ENCODE measurements at regions not wholly inside any gene's neighbourhood (a gene's known extent, or its start where the extent isn't known, plus 50 kb on each side); places are given as distances from the start of the nearest gene placed in this dataset.
"Not testable (repeated sequence)": the region's sequence is repeated elsewhere in the genome, so short reads cannot be mapped to it uniquely, and the experiment has no call there.

- Histone ChIP-seq H3K4me1 (ENCODE audit: control insufficient read depth, insufficient read depth, low read length) (no peaks in the 10 kb centered on the region), H3K4me3 (ENCODE audit: low read depth in 2 of 2, low read length in 2 of 2) (no peak overlapping the region), H3K9me3 (ENCODE audit: control insufficient read depth, insufficient read depth, low read depth, low read length) (no peaks in the 10 kb centered on the region), H3K27me3 (ENCODE audit: control insufficient read depth, insufficient read depth, low read length) (no peaks in the 10 kb centered on the region), H3K27ac (ENCODE audit: low read length) (no peak overlapping the region), H3K36me3 (ENCODE audit: control insufficient read depth, insufficient read depth, low read length) (no peaks in the 10 kb centered on the region)
- BruUV-seq (replicated peaks): no TSS peak
- POLR2A ChIA-PET: no interaction called here
- no peak for ATAC-seq
- in situ Hi-C loops (cut with HindIII; ENCODE audit: low pct_unique_long_range_greater_than_20kb, low sequenced_read_pairs): no loop called here
- CTCF ChIA-PET: interaction anchor here (0.6 kb wide), 1 partner anchor 333 kb away, joined by 6 read pairs; no protein-coding TSS in a partner anchor
- no peak for TF ChIP-seq POLR2AphosphoS5 (IDR thresholded peaks at IDR 0.05; ENCODE audit: low read depth, low read length)
- intact Hi-C loops (cut with micrococcal nuclease; ENCODE audit: unreplicated experiment): no loop called here
- no peak for DNase-seq (ENCODE audit: low read depth, low spot score)
Measured at GRCh38 chr3:153640689-153641665, 479.0 kb downstream of the RAP2B start.

- ATAC-seq; intact Hi-C loops (cut with micrococcal nuclease; ENCODE audit: unreplicated experiment); DNase-seq (ENCODE audit: low read depth, low spot score); H3K27ac ChIP-seq (ENCODE audit: low read length); H3K9me3 ChIP-seq (ENCODE audit: control insufficient read depth, insufficient read depth, low read depth, low read length); in situ Hi-C loops (cut with HindIII; ENCODE audit: low pct_unique_long_range_greater_than_20kb, low sequenced_read_pairs); H3K27me3 ChIP-seq (ENCODE audit: control insufficient read depth, insufficient read depth, low read length); CTCF ChIA-PET; H3K4me3 ChIP-seq (ENCODE audit: low read depth in 2 of 2, low read length in 2 of 2); POLR2A ChIA-PET; H3K4me1 ChIP-seq (ENCODE audit: control insufficient read depth, insufficient read depth, low read length); H3K36me3 ChIP-seq (ENCODE audit: control insufficient read depth, insufficient read depth, low read length); BruUV-seq (replicated peaks): not testable (repeated sequence)
Measured at GRCh38 chr3:153642576-153642975, 478.6 kb upstream of the ARHGEF26 start.

- POLR2A ChIA-PET; H3K9me3 ChIP-seq (ENCODE audit: control insufficient read depth, insufficient read depth, low read depth, low read length); ATAC-seq; DNase-seq (ENCODE audit: low read depth, low spot score); BruUV-seq (replicated peaks); intact Hi-C loops (cut with micrococcal nuclease; ENCODE audit: unreplicated experiment); CTCF ChIA-PET; H3K4me1 ChIP-seq (ENCODE audit: control insufficient read depth, insufficient read depth, low read length); H3K36me3 ChIP-seq (ENCODE audit: control insufficient read depth, insufficient read depth, low read length); H3K27ac ChIP-seq (ENCODE audit: low read length); in situ Hi-C loops (cut with HindIII; ENCODE audit: low pct_unique_long_range_greater_than_20kb, low sequenced_read_pairs); H3K4me3 ChIP-seq (ENCODE audit: low read depth in 2 of 2, low read length in 2 of 2); H3K27me3 ChIP-seq (ENCODE audit: control insufficient read depth, insufficient read depth, low read length): not testable (repeated sequence)
Measured at GRCh38 chr3:153643471-153643870, 477.7 kb upstream of the ARHGEF26 start.

- Histone ChIP-seq H3K36me3 (ENCODE audit: control insufficient read depth, insufficient read depth, low read length) (no peaks in the 10 kb centered on the region), H3K9me3 (ENCODE audit: control insufficient read depth, insufficient read depth, low read depth, low read length) (no peaks in the 10 kb centered on the region), H3K4me1 (ENCODE audit: control insufficient read depth, insufficient read depth, low read length) (no peaks in the 10 kb centered on the region), H3K27me3 (ENCODE audit: control insufficient read depth, insufficient read depth, low read length) (no peaks in the 10 kb centered on the region), H3K4me3 (ENCODE audit: low read depth in 2 of 2, low read length in 2 of 2) (no peak overlapping the region), H3K27ac (ENCODE audit: low read length) (no peak overlapping the region)
- no TSS peak for BruUV-seq (replicated peaks)
- no peak for DNase-seq (ENCODE audit: low read depth, low spot score)
- in situ Hi-C loops (cut with HindIII; ENCODE audit: low pct_unique_long_range_greater_than_20kb, low sequenced_read_pairs): no loop called here
- no peak for ATAC-seq
- intact Hi-C loops (cut with micrococcal nuclease; ENCODE audit: unreplicated experiment): no loop called here
- CTCF ChIA-PET: no interaction called here
- no peak for TF ChIP-seq REST (IDR thresholded peaks at IDR 0.05; ENCODE audit: insufficient read depth in 1 of 2, low read depth in 2 of 2, low read length in 1 of 2)
- no peak for TF ChIP-seq CTCF (IDR thresholded peaks at IDR 0.05)
- no peak for TF ChIP-seq SIN3A (IDR thresholded peaks at IDR 0.05; ENCODE audit: borderline replicate concordance, insufficient read depth, low read depth, low read length)
- no peak for TF ChIP-seq POLR2AphosphoS5 (IDR thresholded peaks at IDR 0.05; ENCODE audit: low read depth, low read length)
- TF ChIP-seq TCF7L2 (IDR thresholded peaks at IDR 0.05; ENCODE audit: low read depth, low read length): no peak
- POLR2A ChIA-PET: no interaction called here
Measured at GRCh38 chr3:153649286-153649839, 471.8 kb upstream of the ARHGEF26 start.

Data from Panc1 (cell line).